Effector memory CD8-positive, alpha-beta T cell (primary cell): ENCODE measurements at regions not wholly inside any gene's neighbourhood (a gene's known extent, or its start where the extent isn't known, plus 50 kb on each side); places are given as distances from the start of the nearest gene placed in this dataset.

ENCODE experiments used
- ATAC-seq: fragments of 150-1000 bp; cut with Tn5 transposase; replicated peaks from 2 replicates; pipeline ENCODE4 v1.10.0; 2021; ENCODE audit warnings: mild to moderate bottlenecking, moderate library complexity
- DNase-seq, 3 experiments: peaks; one replicate each; pipeline ENCODE4 v3.0.0; 2021
- H3K27ac Mint-ChIP-seq, 2 donors: one replicate each; pipeline ENCODE4 v1.8.0; 2022; ENCODE audit warnings: mild to moderate bottlenecking in 2 of 2, mixed read lengths in 2 of 2, moderate library complexity in 2 of 2
- H3K27me3 Mint-ChIP-seq, 2 donors: one replicate each; pipeline ENCODE4 v1.8.0; 2022; ENCODE audit warnings: mixed read lengths in 2 of 2
- H3K36me3 Mint-ChIP-seq: one replicate; pipeline ENCODE4 v1.8.0; 2022; ENCODE audit warnings: mild to moderate bottlenecking, moderate library complexity, mixed read lengths; ENCODE audit not compliant: insufficient read depth
- H3K4me1 Mint-ChIP-seq, 2 donors: one replicate each; pipeline ENCODE4 v1.8.0; 2022; ENCODE audit warnings: low read depth in 2 of 2, mixed read lengths in 2 of 2
- H3K4me3 Mint-ChIP-seq, 2 donors: one replicate each; pipeline ENCODE4 v1.8.0; 2022; ENCODE audit warnings: mild to moderate bottlenecking in 2 of 2, mixed read lengths in 2 of 2, moderate library complexity in 2 of 2
- H3K9me3 Mint-ChIP-seq, 2 donors: one replicate each; pipeline ENCODE4 v1.8.0; 2022; ENCODE audit warnings: mixed read lengths in 2 of 2

- Mint-ChIP-seq H3K4me1 (no peaks in the 10 kb centered on the region), H3K4me3 (no peak overlapping the region), H3K36me3 (no peaks in the 10 kb centered on the region), H3K27me3 (no peaks in the 10 kb centered on the region), H3K9me3 (peaks cover 5 to 7% of the 10 kb centered on the region in 2 donors), H3K27ac (no peak overlapping the region)
- DNase-seq, result no peak
- ATAC-seq, result no peak
Observed at GRCh38 chr16:64784635-64785034, 337.2 kb downstream of the CDH11 start.

- Mint-ChIP-seq H3K36me3 (no peaks in the 10 kb centered on the region), H3K4me1 (no peaks in the 10 kb centered on the region), H3K9me3 (peaks cover 7% of the 10 kb centered on the region in 2 donors), H3K27me3 (no peaks in the 10 kb centered on the region), H3K4me3 (no peak overlapping the region), H3K27ac (no peak overlapping the region)
- DNase-seq (no peak), ATAC-seq (no peak)
Observed at GRCh38 chr16:64782484-64782883, 339.4 kb downstream of the CDH11 start.

GRCh38 chr16:64780445-64780844 is 341.4 kb downstream of the CDH11 start:
- Mint-ChIP-seq H3K9me3 (peaks cover 0 to 3% of the 10 kb centered on the region in 2 donors), H3K27me3 (no peaks in the 10 kb centered on the region), H3K36me3 (no peaks in the 10 kb centered on the region), H3K4me1 (no peaks in the 10 kb centered on the region), H3K27ac (no peak overlapping the region), H3K4me3 (no peak overlapping the region)
- ATAC-seq (no peak), DNase-seq (no peak)

GRCh38 chr16:64778777-64779176 is 343.1 kb downstream of the CDH11 start:
- DNase-seq (no peak), ATAC-seq (no peak)
- H3K27me3 Mint-ChIP-seq, result no peaks in the 10 kb centered on the region
- peaks cover 0 to 3% of the 10 kb centered on the region in 2 donors for H3K9me3 Mint-ChIP-seq
- no peaks in the 10 kb centered on the region for H3K4me1 Mint-ChIP-seq
- no peak overlapping the region for H3K27ac Mint-ChIP-seq
- H3K36me3 Mint-ChIP-seq, result no peaks in the 10 kb centered on the region
- H3K4me3 Mint-ChIP-seq, result no peak overlapping the region

- Mint-ChIP-seq H3K36me3 (no peaks in the 10 kb centered on the region), H3K27me3 (no peaks in the 10 kb centered on the region), H3K9me3 (peaks cover 0 to 9% of the 10 kb centered on the region in 2 donors), H3K27ac (no peak overlapping the region), H3K4me1 (no peaks in the 10 kb centered on the region), H3K4me3 (no peak overlapping the region)
- DNase-seq, result no peak
- ATAC-seq, result no peak
Observed at GRCh38 chr16:64773638-64774037, 348.2 kb downstream of the CDH11 start.

- no peaks in the 10 kb centered on the region for H3K36me3 Mint-ChIP-seq
- DNase-seq (no peak), ATAC-seq (no peak)
- no peak overlapping the region for H3K4me3 Mint-ChIP-seq
- H3K4me1 Mint-ChIP-seq, result no peaks in the 10 kb centered on the region
- H3K27ac Mint-ChIP-seq, result no peak overlapping the region
- peaks cover 0 to 9% of the 10 kb centered on the region in 2 donors for H3K9me3 Mint-ChIP-seq
- no peaks in the 10 kb centered on the region for H3K27me3 Mint-ChIP-seq
Observed at GRCh38 chr16:64773184-64773583, 348.7 kb downstream of the CDH11 start.

- H3K9me3 Mint-ChIP-seq, result peaks cover 2 to 19% of the 10 kb centered on the region in 2 donors
- H3K27ac Mint-ChIP-seq, result no peak overlapping the region
- ATAC-seq (no peak), DNase-seq (no peak)
- no peaks in the 10 kb centered on the region for H3K4me1 Mint-ChIP-seq
- H3K4me3 Mint-ChIP-seq, result no peak overlapping the region
- peaks cover 2% of the 10 kb centered on the region for H3K36me3 Mint-ChIP-seq
- no peaks in the 10 kb centered on the region for H3K27me3 Mint-ChIP-seq
Observed at GRCh38 chr16:64771273-64771672, 350.6 kb downstream of the CDH11 start.

GRCh38 chr16:64762211-64762610 is 359.7 kb downstream of the CDH11 start:
- no peaks in the 10 kb centered on the region for H3K36me3 Mint-ChIP-seq
- no peaks in the 10 kb centered on the region for H3K27me3 Mint-ChIP-seq
- no peaks in the 10 kb centered on the region for H3K4me1 Mint-ChIP-seq
- ATAC-seq (no peak), DNase-seq (no peak)
- peaks cover 16 to 29% of the 10 kb centered on the region in 2 donors for H3K9me3 Mint-ChIP-seq
- H3K4me3 Mint-ChIP-seq, result no peak overlapping the region
- no peak overlapping the region for H3K27ac Mint-ChIP-seq

- Mint-ChIP-seq H3K4me3 (no peak overlapping the region), H3K27me3 (no peaks in the 10 kb centered on the region), H3K4me1 (no peaks in the 10 kb centered on the region), H3K9me3 (peaks cover 9 to 22% of the 10 kb centered on the region in 2 donors), H3K36me3 (peaks cover 3% of the 10 kb centered on the region), H3K27ac (no peak overlapping the region)
- DNase-seq (no peak), ATAC-seq (no peak)
Observed at GRCh38 chr16:64754279-64754678, 367.6 kb downstream of the CDH11 start.

GRCh38 chr16:64751906-64752305 is 370.0 kb downstream of the CDH11 start:
- Mint-ChIP-seq H3K36me3 (peaks cover 3% of the 10 kb centered on the region), H3K27ac (no peak overlapping the region), H3K4me3 (no peak overlapping the region), H3K27me3 (no peaks in the 10 kb centered on the region), H3K4me1 (no peaks in the 10 kb centered on the region), H3K9me3 (peaks cover 7 to 25% of the 10 kb centered on the region in 2 donors)
- ATAC-seq, result no peak
- no peak for DNase-seq

- DNase-seq, result no peak
- H3K4me1 Mint-ChIP-seq, result no peaks in the 10 kb centered on the region
Observed at GRCh38 chr16:64749346-64749745, 372.5 kb downstream of the CDH11 start.

GRCh38 chr16:64745258-64745930 is 376.5 kb downstream of the CDH11 start:
- H3K27me3 Mint-ChIP-seq, result no peaks in the 10 kb centered on the region
- no peak for DNase-seq
- no peak overlapping the region for H3K27ac Mint-ChIP-seq
- no peaks in the 10 kb centered on the region for H3K4me1 Mint-ChIP-seq
- peaks cover 2% of the 10 kb centered on the region for H3K36me3 Mint-ChIP-seq
- H3K9me3 Mint-ChIP-seq, result peaks cover 8 to 17% of the 10 kb centered on the region in 2 donors
- no peak overlapping the region for H3K4me3 Mint-ChIP-seq
- ATAC-seq, result no peak

More at GRCh38 chr16:64749346-64749745, 372.5 kb downstream of the CDH11 start:
- H3K36me3 Mint-ChIP-seq, result peaks cover 3% of the 10 kb centered on the region
- H3K4me3 Mint-ChIP-seq, result no peak overlapping the region
- H3K27me3 Mint-ChIP-seq, result no peaks in the 10 kb centered on the region
- H3K9me3 Mint-ChIP-seq, result peaks cover 8 to 17% of the 10 kb centered on the region in 2 donors
- no peak overlapping the region for H3K27ac Mint-ChIP-seq
- no peak for ATAC-seq

GRCh38 chr16:64742455-64743223 is 379.2 kb downstream of the CDH11 start:
- no peak for DNase-seq
- no peaks in the 10 kb centered on the region for H3K27me3 Mint-ChIP-seq
- no peak overlapping the region for H3K4me3 Mint-ChIP-seq
- ATAC-seq, result no peak
- no peak overlapping the region for H3K27ac Mint-ChIP-seq
- no peaks in the 10 kb centered on the region for H3K4me1 Mint-ChIP-seq
- peaks cover 9 to 17% of the 10 kb centered on the region in 2 donors for H3K9me3 Mint-ChIP-seq
- H3K36me3 Mint-ChIP-seq, result no peaks in the 10 kb centered on the region

GRCh38 chr16:64740261-64740660 is 381.6 kb downstream of the CDH11 start:
- ATAC-seq (no peak), DNase-seq (no peak)
- no peak overlapping the region for H3K4me3 Mint-ChIP-seq
- peaks cover 8 to 13% of the 10 kb centered on the region in 2 donors for H3K9me3 Mint-ChIP-seq
- no peaks in the 10 kb centered on the region for H3K27me3 Mint-ChIP-seq
- no peaks in the 10 kb centered on the region for H3K36me3 Mint-ChIP-seq
- no peaks in the 10 kb centered on the region for H3K4me1 Mint-ChIP-seq
- no peak overlapping the region for H3K27ac Mint-ChIP-seq
